DOHH2 (cell line): ENCODE measurements at regions not wholly inside any gene's neighbourhood (a gene's known extent, or its start where the extent isn't known, plus 50 kb on each side); places are given as distances from the start of the nearest gene placed in this dataset.

ENCODE experiments used
- H3F3A ChIP-seq: fragments of 200-600 bp; sonication (generic), shearing (Covaris generic); 2 replicates; pipeline ENCODE4 v1.6.0; 2016; ENCODE audit warnings: antibody characterized with exemption, mild to moderate bottlenecking; ENCODE audit not compliant: control insufficient read depth, insufficient read depth
- H3K27ac ChIP-seq: fragments of 200-600 bp; sonication (generic); 2 replicates; pipeline ENCODE4 v1.5.1; 2014; ENCODE audit warnings: low read depth, mild to moderate bottlenecking, low read length, moderate library complexity
- H3K27me3 ChIP-seq: fragments of 200-600 bp; sonication (generic); 2 replicates; pipeline ENCODE4 v1.6.1; 2014; ENCODE audit warnings: mild to moderate bottlenecking, low read length, mixed read lengths; ENCODE audit not compliant: control insufficient read depth
- H3K36me3 ChIP-seq: fragments of 200-600 bp; sonication (generic); 2 replicates; pipeline ENCODE4 v1.6.1; 2014; ENCODE audit warnings: mild to moderate bottlenecking, low read length, moderate library complexity, mixed read lengths; ENCODE audit not compliant: control insufficient read depth
- H3K4me1 ChIP-seq: fragments of 200-600 bp; sonication (generic); 2 replicates; pipeline ENCODE4 v1.6.1; 2014; ENCODE audit warnings: mild to moderate bottlenecking, low read length, mixed read lengths; ENCODE audit not compliant: control insufficient read depth
- H3K4me2 ChIP-seq: fragments of 200-600 bp; sonication (generic); 2 replicates; pipeline ENCODE4 v1.6.0; 2014; ENCODE audit warnings: mild to moderate bottlenecking, low read length, moderate library complexity
- H3K4me3 ChIP-seq: fragments of 200-600 bp; sonication (generic); 2 replicates; pipeline ENCODE4 v1.5.1; 2014; ENCODE audit warnings: mild to moderate bottlenecking, low read length, mixed read lengths
- H3K79me2 ChIP-seq: fragments of 200-600 bp; sonication (generic); 2 replicates; pipeline ENCODE4 v1.6.1; 2014; ENCODE audit warnings: mild to moderate bottlenecking, low read length, mixed read lengths; ENCODE audit not compliant: control insufficient read depth
- H3K9me2 ChIP-seq: fragments of 200-600 bp; sonication (generic); replicated peaks from 2 replicates; pipeline ENCODE4 v1.6.1; 2014; ENCODE audit warnings: mild to moderate bottlenecking, low read length, mixed read lengths; ENCODE audit not compliant: control insufficient read depth
- H3K9me3 ChIP-seq: fragments of 200-600 bp; sonication (generic); 2 replicates; pipeline ENCODE4 v1.6.1; 2014; ENCODE audit warnings: antibody characterized with exemption, low read length, mixed read lengths; ENCODE audit not compliant: control insufficient read depth, insufficient read depth
- H4K20me1 ChIP-seq: fragments of 200-600 bp; sonication (generic); 2 replicates; pipeline ENCODE4 v1.6.0; 2014; ENCODE audit warnings: low read depth, mild to moderate bottlenecking, antibody characterized with exemption, low read length, moderate library complexity; ENCODE audit not compliant: control insufficient read depth, insufficient read depth
- CTCF ChIP-seq: fragments of 200-600 bp; sonication (generic); IDR thresholded peaks from one replicate; pipeline ENCODE4 v1.5.1; 2014; ENCODE audit warnings: antibody characterized with exemption, mild to moderate bottlenecking, low read depth, low read length; ENCODE audit not compliant: poor library complexity, severe bottlenecking
- EZH2phosphoT487 ChIP-seq: fragments of 200-600 bp; sonication (generic); IDR thresholded peaks from 2 replicates; pipeline ENCODE4 v1.6.1; 2017; ENCODE audit warnings: borderline replicate concordance, mild to moderate bottlenecking, antibody characterized with exemption, low read length, moderate library complexity, mixed read lengths

- no peaks in the 10 kb centered on the region for H3K9me2 ChIP-seq
- no peaks in the 10 kb centered on the region for H3K27me3 ChIP-seq
- H3K4me2 ChIP-seq, result no peak overlapping the region
- H4K20me1 ChIP-seq, result no peaks in the 10 kb centered on the region
- peaks cover 7% of the 10 kb centered on the region for H3K4me1 ChIP-seq
- H3K9me3 ChIP-seq, result 0 out of 2 replicates have a peak, but pooled peaks cover 3% of the 10 kb centered on the region
- no peak overlapping the region for H3K27ac ChIP-seq
- TF ChIP-seq EZH2phosphoT487 (no peak), CTCF (no peak)
- H3K79me2 ChIP-seq, result no peaks in the 10 kb centered on the region
- no peaks in the 10 kb centered on the region for H3F3A ChIP-seq
- no peak overlapping the region for H3K4me3 ChIP-seq
- no peaks in the 10 kb centered on the region for H3K36me3 ChIP-seq
Observed at GRCh38 chr1:79599257-79599656, 592.7 kb upstream of the ADGRL4 start.

GRCh38 chr1:79595931-79596330, 589.4 kb upstream of the ADGRL4 start:
- H3K4me3 ChIP-seq, result no peak overlapping the region
- H3K4me1 ChIP-seq, result peaks cover 5% of the 10 kb centered on the region
- H3K27ac ChIP-seq, result no peak overlapping the region
- no peaks in the 10 kb centered on the region for H3K79me2 ChIP-seq
- no peaks in the 10 kb centered on the region for H4K20me1 ChIP-seq
- TF ChIP-seq EZH2phosphoT487 (no peak), CTCF (no peak)
- no peaks in the 10 kb centered on the region for H3F3A ChIP-seq
- no peak overlapping the region for H3K4me2 ChIP-seq
- no peaks in the 10 kb centered on the region for H3K36me3 ChIP-seq
- no peaks in the 10 kb centered on the region for H3K9me2 ChIP-seq
- 0 out of 2 replicates have a peak, but pooled peaks cover 3% of the 10 kb centered on the region for H3K9me3 ChIP-seq
- no peaks in the 10 kb centered on the region for H3K27me3 ChIP-seq

- TF ChIP-seq CTCF (no peak), EZH2phosphoT487 (no peak)
- no peak overlapping the region for H3K4me3 ChIP-seq
- no peaks in the 10 kb centered on the region for H3K79me2 ChIP-seq
- H3K9me3 ChIP-seq, result no peaks in the 10 kb centered on the region
- no peaks in the 10 kb centered on the region for H3K4me1 ChIP-seq
- no peaks in the 10 kb centered on the region for H3K27me3 ChIP-seq
- H3K4me2 ChIP-seq, result no peak overlapping the region
- H3K27ac ChIP-seq, result no peak overlapping the region
- no peaks in the 10 kb centered on the region for H3F3A ChIP-seq
- no peaks in the 10 kb centered on the region for H3K36me3 ChIP-seq
- H3K9me2 ChIP-seq, result no peaks in the 10 kb centered on the region
- no peaks in the 10 kb centered on the region for H4K20me1 ChIP-seq
Observed at GRCh38 chr1:79594121-79594698, 587.7 kb upstream of the ADGRL4 start.
